ENCODE measurements at regions not wholly inside any gene's neighbourhood (a gene's known extent, or its start where the extent isn't known, plus 50 kb on each side); places are given as distances from the start of the nearest gene placed in this dataset.
"Not testable (repeated sequence)": the region's sequence is repeated elsewhere in the genome, so short reads cannot be mapped to it uniquely, and the experiment has no call there.

DNA sequence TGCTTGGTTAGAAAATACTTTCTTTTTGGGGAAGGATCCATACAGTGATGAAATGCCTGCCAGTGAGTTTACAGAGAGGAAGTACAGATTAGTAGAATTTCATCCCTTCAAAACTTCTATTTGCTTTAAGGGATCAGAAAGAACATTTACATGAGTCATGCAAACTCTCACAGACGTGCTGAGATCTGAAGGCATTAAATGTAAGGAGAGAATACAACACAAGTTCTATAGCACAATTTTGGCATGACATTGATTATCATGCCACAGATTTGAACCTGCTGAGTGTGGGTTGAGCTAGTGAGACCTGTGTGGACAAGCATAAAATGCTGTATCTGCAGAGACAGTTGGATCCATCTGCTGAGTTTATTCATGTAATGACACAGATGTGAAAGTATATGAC is 613.6 kb upstream of the SEMA6A start:
- DNase-seq: no peak

- DNase-seq: no peak
Observed at GRCh38 chr5:117186751-117187150, 612.1 kb upstream of the SEMA6A start.

DNA sequence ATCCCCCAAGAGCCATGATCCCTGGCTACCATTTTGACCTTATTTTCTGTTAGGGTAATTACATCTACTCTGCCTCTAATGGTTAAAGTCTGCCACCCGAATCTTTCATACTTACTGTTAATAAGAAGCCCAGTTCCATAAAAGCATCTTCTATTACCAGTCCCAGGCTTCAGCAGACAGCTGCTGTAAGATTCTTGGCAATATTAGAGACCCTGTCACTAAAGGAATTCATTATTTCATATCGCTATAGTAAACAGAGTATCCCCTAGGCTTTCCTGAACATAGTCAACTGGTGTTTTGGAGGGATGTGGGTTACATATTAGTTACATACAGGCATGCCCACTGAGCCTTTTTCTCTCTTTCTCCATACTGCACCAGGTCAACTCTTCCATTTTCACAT is 608.7 kb upstream of the SEMA6A start:
- DNase-seq: no peak

- no peak for DNase-seq
Observed at GRCh38 chr5:117182104-117182503, 607.5 kb upstream of the SEMA6A start.

GRCh38 chr5:117177302-117177701 is 602.7 kb upstream of the SEMA6A start:
- DNase-seq: no peak

GRCh38 chr5:117165068-117165467 is 590.4 kb upstream of the SEMA6A start:
- no peak for DNase-seq

DNA sequence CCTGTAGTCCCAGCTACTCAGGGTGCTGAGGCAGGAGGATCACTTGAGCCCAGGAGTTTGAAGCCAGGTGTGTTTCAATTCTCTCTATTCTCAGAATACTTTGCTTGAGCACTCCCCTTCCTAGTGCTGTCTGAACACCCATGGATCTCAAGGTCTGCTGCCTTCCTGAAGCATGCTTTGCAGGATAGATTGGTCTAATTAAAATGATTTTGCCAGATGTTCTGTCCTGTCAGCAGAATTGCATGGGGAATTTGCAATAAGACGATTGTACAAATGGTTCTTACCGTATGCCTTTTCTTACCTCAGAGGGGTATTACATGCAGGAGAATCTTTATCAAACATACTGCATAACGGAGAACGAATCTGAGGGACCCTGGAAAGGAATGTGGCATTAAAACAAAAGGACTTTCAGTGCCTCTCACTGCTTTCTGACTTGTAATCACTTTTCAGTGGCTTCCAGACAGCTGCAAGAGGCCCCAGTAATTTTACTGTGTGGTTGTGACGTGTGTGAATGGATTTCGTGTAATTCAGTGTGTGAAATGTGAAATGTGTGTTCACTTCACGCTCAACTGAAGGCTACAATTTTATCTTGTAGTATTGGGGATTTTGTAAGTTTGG is 587.2 kb upstream of the SEMA6A start:
- DNase-seq: no peak

DNA sequence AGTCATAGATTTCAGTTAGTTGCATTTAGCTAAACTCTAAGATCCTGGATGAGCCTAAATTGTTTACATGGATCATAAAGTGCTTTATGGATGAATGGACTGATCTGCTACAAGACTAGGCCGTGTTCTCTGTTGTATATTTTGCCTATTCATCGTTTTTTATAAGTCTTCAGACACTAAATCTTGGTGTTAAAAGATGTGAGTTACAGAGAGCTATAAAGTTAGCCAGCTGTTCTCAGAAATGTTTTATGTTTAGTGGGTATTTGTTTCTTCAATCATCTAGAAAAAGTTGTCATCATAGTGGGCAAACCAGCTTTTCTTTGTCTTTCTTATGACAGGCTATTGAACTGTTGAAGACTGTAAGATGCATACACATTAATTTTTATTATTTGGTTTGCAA is 585.8 kb upstream of the SEMA6A start:
- DNase-seq: no peak

DNA sequence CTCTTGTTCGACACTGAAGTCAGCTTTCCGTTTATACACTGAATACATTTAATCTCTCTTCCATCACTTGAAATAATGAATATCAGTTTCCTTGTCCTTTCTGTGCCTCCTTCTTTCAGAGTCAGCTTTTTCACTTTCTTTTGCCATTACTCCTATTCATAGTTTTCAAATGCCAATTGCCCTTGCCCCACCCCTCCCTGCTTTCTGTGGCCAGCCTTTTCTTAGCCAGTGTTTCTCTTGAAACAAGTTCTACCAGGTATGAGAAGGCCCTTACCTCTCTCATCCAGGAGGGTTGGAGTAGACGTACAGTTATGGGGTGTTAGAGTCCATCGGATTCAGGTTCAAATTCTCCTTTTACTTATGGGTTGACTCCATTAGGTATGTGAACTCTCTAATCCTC is 574.7 kb upstream of the SEMA6A start:
- no peak for DNase-seq

- DNase-seq: no peak
Observed at GRCh38 chr5:117144086-117144485, 569.5 kb upstream of the SEMA6A start.

GRCh38 chr5:117143406-117143805 is 568.8 kb upstream of the SEMA6A start:
- DNase-seq: no peak

DNA sequence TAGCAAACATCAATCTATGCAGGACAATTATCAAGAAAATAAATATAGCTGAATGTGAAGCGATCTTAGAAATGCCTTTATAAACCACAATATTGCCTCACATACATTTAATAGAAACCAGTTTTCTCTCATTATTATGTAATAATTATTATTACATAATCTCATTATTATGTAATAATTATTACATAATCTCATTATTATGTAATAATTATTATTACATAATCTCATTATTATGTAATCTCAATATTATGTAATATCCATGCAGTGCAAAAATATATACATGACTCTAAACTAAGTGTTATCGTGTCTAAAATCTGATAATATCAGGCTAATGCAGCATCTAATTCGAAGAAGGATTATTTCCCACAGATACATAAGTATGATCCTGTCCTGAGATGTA is 563.9 kb upstream of the SEMA6A start:
- no peak for DNase-seq

- DNase-seq: no peak
Observed at GRCh38 chr5:117135851-117136250, 561.2 kb upstream of the SEMA6A start.

- no peak for DNase-seq
Observed at GRCh38 chr5:117133198-117133597, 558.6 kb upstream of the SEMA6A start.

DNA sequence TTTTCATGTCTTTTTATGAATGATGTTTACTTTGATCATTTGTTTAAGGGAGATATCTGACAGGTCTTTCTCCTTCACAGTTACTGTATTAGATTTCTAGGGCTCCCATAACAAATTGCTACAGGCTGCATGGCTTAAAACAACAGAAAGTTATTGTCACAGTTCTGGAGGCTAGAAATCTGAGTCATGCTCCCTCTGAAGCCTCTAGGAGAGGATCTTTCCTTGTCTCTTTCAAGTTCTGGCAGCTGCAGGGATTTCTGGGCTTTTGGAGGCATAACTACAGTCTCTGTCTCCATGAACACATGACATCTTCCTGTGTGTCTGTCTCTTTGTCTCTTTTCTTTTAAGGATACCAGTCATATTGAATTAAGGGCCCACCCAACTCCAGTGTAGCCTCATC is 557.3 kb upstream of the SEMA6A start:
- DNase-seq: no peak

DNA sequence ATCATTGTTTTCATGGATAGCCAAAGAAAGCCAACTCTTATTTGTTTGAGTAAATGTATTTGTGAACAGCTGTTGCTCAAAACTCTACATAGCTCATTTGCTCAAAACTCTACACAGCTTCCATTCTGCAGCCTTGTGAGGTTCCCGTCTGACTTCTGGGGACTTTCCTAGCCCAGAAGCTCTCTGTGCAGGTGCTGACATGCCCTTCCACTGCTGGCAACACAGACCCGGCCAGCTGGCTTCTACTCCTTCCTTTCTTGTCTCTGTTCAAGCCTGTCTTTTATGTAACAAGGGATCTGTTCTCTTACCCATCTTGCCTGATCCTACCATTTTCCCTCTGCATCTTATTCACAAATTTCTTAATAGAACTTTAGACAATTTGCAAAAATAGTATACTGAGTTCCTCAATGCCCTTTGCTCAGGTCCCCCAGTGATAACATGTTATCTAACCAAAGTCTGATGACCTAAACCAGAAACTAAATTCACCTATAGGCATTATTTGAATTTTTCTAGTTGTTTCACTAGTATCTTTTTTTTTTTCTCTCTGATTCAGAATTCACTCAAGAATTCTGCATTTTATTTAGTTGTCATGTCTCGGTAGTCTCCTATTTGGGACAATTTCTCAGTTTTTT is 556.5 kb upstream of the SEMA6A start:
- no peak for DNase-seq

- no peak for DNase-seq
Observed at GRCh38 chr5:117118499-117118898, 543.9 kb upstream of the SEMA6A start.

DNA sequence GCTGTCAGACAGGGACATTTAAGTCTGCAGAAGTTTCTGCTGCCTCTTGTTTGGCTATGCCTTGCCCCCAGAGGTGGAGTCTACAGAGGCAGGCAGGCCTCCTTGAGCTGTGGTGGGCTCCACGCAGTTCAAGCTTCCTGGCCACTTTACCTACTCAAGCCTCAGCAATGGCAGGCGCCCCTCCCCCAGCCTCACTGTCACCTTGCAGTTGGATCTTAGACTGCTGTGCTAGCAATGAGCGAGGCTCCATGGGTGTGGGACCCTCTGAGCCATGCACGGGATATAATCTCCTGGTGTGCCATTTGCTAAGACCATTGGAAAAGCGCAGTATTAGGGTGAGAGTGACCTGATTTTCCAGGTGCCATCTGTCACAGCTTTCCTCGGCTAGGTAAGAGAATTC is 542.7 kb upstream of the SEMA6A start:
- not testable (repeated sequence) for DNase-seq

DNA sequence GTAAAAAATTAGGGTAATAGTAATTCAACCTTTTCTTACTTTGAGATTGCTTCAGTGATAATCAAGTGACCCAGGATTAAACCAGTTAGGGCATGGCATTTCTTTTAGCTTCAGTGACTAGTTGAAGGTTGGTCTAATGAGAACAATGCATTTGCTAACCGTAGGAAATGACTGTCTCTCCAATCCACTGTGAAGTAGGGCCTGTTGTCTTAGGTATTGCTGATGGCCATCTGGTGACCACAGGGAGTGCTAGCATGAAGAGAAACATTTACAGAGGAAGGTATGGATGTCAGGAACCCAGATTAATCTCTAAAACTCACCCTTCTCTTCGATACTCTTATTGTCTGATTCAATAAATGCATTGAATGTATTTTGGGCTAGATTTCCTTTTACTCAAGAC is 535.9 kb upstream of the SEMA6A start:
- DNase-seq: no peak

DNA sequence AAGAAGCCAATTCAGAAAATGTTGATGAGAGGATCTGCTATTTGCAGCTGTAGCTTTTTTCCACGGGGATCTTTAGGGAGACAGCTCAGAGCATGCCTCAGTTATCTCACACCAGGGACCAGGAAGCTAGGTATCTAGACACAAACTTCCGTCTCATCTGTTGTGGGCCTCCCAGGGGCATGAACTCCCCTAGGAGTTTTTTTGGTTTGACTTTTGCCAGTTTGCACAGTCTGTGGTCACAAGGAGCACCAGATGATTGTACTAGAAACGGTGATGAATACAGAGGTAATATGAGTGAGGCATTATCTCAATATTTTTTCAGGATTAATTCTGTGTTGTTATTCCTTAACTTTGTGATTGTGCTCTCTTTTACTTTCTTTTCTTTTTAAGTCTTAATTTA is 533.2 kb upstream of the SEMA6A start:
- DNase-seq: no peak

DNA sequence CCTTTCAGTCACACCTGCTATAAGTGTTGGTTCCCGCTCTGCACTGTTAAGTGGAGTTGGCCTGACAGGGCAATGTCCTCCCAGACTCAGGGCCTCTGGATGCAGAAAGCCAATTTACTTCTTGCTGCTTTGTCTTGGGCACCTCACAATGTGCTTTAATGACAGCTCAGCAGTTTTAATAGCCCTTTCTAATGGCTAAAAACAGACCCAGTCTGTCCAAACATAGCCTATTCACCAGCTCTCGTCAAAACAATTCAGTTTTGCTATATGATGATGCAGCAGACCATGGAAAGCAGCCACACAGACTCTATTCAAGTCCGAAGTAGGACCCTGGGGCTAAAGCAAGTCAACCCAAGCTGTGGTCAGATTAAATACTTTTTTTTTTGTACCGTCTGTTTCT is 529.1 kb upstream of the SEMA6A start:
- DNase-seq: no peak

GRCh38 chr5:117102591-117102990 is 528.0 kb upstream of the SEMA6A start:
- no peak for DNase-seq

GRCh38 chr5:117100176-117100575 is 525.6 kb upstream of the SEMA6A start:
- DNase-seq: no peak

DNA sequence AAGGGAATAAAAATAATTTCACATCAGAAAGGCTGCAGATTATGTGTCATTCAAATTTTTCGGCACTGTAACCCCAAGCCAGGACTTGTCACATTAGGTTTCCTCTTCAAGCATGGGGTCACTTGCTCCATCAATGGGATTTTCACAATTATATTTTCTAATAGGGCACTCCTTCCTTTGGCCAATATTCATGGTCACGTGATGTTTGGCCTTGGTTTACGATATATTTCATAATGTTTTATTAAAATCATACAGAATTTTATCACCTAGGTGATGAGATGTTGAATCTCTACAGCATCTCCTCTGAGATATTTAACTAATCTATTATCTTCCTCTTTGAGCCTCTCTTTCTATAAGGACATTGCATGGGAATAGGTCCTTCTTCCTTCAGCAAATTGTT is 523.5 kb upstream of the SEMA6A start:
- DNase-seq: no peak
